ENCODE measurements at regions not wholly inside any gene's neighbourhood (a gene's known extent, or its start where the extent isn't known, plus 50 kb on each side); places are given as distances from the start of the nearest gene placed in this dataset.

DNA sequence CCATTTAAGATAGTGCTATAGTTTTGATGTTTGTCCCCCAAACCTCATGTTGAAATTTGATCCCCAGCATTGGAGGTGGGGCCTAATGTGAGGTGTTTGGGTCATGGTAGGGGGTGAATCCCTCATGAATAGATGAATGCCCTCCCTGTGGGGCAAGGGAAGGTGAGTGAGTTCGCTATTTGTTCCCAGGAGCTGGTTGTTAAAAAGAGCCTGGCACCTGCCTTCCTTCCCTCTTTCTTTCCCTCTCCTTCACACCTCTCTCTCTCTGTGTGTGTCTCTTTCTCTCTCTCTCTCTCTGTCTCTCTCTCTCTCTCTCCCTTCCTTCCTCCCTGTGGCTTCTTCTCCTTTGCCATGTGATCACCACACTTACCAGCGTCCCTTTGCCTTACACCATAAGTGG is 160.7 kb downstream of the AASDH start:
- no peaks in the 10 kb centered on the region for H3K9me2 ChIP-seq (replicated peaks; ENCODE audit: insufficient read depth, low read length)
- H2AFZ ChIP-seq (ENCODE audit: low read depth, low read length, severe bottlenecking): no peak overlapping the region
- H3K4me2 ChIP-seq (ENCODE audit: low read depth, low read length, poor library complexity, severe bottlenecking): no peak overlapping the region
- H3K27ac ChIP-seq (ENCODE audit: low read depth, low read length): no peak overlapping the region
- no peaks in the 10 kb centered on the region for H3K36me3 ChIP-seq (ENCODE audit: low read length)
- H3K9ac ChIP-seq (ENCODE audit: low read length): no peak overlapping the region
- H3F3A ChIP-seq (ENCODE audit: insufficient read depth): no peaks in the 10 kb centered on the region
- H3K79me2 ChIP-seq (ENCODE audit: insufficient read depth, low read length): no peaks in the 10 kb centered on the region
- H3K4me3 ChIP-seq (ENCODE audit: insufficient read depth, low read length, poor library complexity, severe bottlenecking): no peak overlapping the region
- H3K27me3 ChIP-seq (ENCODE audit: low read length): no peaks in the 10 kb centered on the region
- H4K20me1 ChIP-seq (ENCODE audit: low read depth, low read length): no peaks in the 10 kb centered on the region
- TF ChIP-seq, protein P1, sequence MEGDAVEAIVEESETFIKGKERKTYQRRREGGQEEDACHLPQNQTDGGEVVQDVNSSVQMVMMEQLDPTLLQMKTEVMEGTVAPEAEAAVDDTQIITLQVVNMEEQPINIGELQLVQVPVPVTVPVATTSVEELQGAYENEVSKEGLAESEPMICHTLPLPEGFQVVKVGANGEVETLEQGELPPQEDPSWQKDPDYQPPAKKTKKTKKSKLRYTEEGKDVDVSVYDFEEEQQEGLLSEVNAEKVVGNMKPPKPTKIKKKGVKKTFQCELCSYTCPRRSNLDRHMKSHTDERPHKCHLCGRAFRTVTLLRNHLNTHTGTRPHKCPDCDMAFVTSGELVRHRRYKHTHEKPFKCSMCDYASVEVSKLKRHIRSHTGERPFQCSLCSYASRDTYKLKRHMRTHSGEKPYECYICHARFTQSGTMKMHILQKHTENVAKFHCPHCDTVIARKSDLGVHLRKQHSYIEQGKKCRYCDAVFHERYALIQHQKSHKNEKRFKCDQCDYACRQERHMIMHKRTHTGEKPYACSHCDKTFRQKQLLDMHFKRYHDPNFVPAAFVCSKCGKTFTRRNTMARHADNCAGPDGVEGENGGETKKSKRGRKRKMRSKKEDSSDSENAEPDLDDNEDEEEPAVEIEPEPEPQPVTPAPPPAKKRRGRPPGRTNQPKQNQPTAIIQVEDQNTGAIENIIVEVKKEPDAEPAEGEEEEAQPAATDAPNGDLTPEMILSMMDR (IDR thresholded peaks at IDR 0.05; ENCODE audit: insufficient read depth, low read length, poor library complexity, severe bottlenecking): no peak
- H3K9me3 ChIP-seq (ENCODE audit: insufficient read depth, low read length): no peaks in the 10 kb centered on the region

DNA sequence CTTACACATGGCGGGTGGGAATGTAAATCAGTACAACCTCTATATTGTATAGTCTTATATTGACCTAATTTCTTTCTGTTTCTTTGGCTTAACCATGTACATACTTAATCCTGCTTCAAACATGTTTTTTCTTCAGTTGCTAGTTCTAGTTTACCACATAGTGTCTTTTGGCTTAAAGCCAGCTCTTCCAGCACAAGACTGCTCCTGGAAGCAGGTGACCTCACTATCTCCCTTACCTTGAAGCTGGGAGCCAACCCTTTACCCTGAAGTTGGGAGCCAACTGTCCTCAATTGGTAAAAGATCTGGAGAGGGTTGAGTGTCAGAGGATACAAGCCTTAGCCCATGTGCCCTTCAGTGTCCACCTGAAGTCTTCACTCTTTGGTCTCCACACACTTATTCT is 162.7 kb downstream of the AASDH start:
- H4K20me1 ChIP-seq (ENCODE audit: low read depth, low read length): no peaks in the 10 kb centered on the region
- no peak overlapping the region for H3K4me2 ChIP-seq (ENCODE audit: low read depth, low read length, poor library complexity, severe bottlenecking)
- TF ChIP-seq EZH2phosphoT487 (conservative IDR thresholded peaks at IDR 0.05; ENCODE audit: low read length): no peak
- TF ChIP-seq, protein P1 (IDR thresholded peaks at IDR 0.05; ENCODE audit: insufficient read depth, low read length, poor library complexity, severe bottlenecking): no peak
- no peak overlapping the region for H3K9ac ChIP-seq (ENCODE audit: low read length)
- H3K27ac ChIP-seq (ENCODE audit: low read depth, low read length): no peak overlapping the region
- no peaks in the 10 kb centered on the region for H3K79me2 ChIP-seq (ENCODE audit: insufficient read depth, low read length)
- no peaks in the 10 kb centered on the region for H3K36me3 ChIP-seq (ENCODE audit: low read length)
- no peaks in the 10 kb centered on the region for H3K27me3 ChIP-seq (ENCODE audit: low read length)
- no peaks in the 10 kb centered on the region for H3F3A ChIP-seq (ENCODE audit: insufficient read depth)
- H2AFZ ChIP-seq (ENCODE audit: low read depth, low read length, severe bottlenecking): no peak overlapping the region
- no peak overlapping the region for H3K4me3 ChIP-seq (ENCODE audit: insufficient read depth, low read length, poor library complexity, severe bottlenecking)
- no peaks in the 10 kb centered on the region for H3K9me3 ChIP-seq (ENCODE audit: insufficient read depth, low read length)
- H3K9me2 ChIP-seq (replicated peaks; ENCODE audit: insufficient read depth, low read length): no peaks in the 10 kb centered on the region

DNA sequence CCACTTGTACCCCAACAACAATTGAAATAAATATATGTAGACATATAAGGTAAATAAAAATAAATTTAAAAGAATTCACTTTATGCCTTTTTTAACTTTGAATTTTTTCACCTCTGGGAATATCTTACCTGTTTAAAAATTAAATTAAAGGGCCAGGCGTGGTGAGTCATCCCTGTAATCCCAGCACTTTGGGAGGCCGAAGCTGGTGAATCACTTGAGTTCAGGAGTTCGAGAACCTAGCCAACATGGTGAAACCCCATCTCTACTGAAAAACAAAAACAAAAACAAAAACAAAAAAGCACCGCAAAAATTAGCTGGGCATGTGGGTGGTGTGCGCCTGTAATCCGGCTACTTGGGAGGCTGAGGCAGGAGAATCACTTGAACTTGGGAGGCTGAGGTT is 164.8 kb downstream of the AASDH start:
- Histone ChIP-seq H3K9ac (ENCODE audit: low read length) (no peak overlapping the region), H3K4me2 (ENCODE audit: low read depth, low read length, poor library complexity, severe bottlenecking) (no peak overlapping the region), H3K36me3 (ENCODE audit: low read length) (no peaks in the 10 kb centered on the region), H3F3A (ENCODE audit: insufficient read depth) (no peaks in the 10 kb centered on the region), H3K27ac (ENCODE audit: low read depth, low read length) (no peak overlapping the region), H3K4me3 (ENCODE audit: insufficient read depth, low read length, poor library complexity, severe bottlenecking) (no peak overlapping the region), H2AFZ (ENCODE audit: low read depth, low read length, severe bottlenecking) (no peak overlapping the region), H3K79me2 (ENCODE audit: insufficient read depth, low read length) (no peaks in the 10 kb centered on the region), H3K27me3 (ENCODE audit: low read length) (no peaks in the 10 kb centered on the region), H4K20me1 (ENCODE audit: low read depth, low read length) (no peaks in the 10 kb centered on the region), H3K9me3 (ENCODE audit: insufficient read depth, low read length) (no peaks in the 10 kb centered on the region), H3K9me2 (replicated peaks; ENCODE audit: insufficient read depth, low read length) (no peaks in the 10 kb centered on the region)
- no peak for TF ChIP-seq EZH2phosphoT487 (conservative IDR thresholded peaks at IDR 0.05; ENCODE audit: low read length)
- TF ChIP-seq, protein P1 (IDR thresholded peaks at IDR 0.05; ENCODE audit: insufficient read depth, low read length, poor library complexity, severe bottlenecking): no peak

DNA sequence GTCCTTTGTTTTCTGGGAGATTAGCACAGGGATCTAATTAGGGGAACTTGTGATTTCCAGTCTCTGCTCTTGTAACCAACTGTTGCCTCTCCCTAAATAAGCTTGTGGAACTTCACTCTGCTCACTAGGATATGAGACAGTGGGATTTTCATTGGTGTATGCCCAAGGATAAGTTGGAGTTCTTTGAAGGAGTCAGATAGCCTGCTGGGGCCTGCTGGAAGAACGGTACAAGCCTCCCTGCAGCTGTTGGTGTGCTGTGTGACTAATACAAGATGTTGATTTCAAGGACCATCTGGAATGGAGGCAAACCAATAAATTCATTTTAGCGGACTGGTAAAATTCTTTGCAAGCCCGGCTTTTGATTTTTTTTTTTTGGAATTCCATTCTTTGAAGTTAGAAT is 167.0 kb downstream of the AASDH start:
- H4K20me1 ChIP-seq (ENCODE audit: low read depth, low read length): no peaks in the 10 kb centered on the region
- H2AFZ ChIP-seq (ENCODE audit: low read depth, low read length, severe bottlenecking): no peak overlapping the region
- H3K4me3 ChIP-seq (ENCODE audit: insufficient read depth, low read length, poor library complexity, severe bottlenecking): no peak overlapping the region
- no peaks in the 10 kb centered on the region for H3K36me3 ChIP-seq (ENCODE audit: low read length)
- no peak overlapping the region for H3K4me2 ChIP-seq (ENCODE audit: low read depth, low read length, poor library complexity, severe bottlenecking)
- no peak overlapping the region for H3K27ac ChIP-seq (ENCODE audit: low read depth, low read length)
- no peaks in the 10 kb centered on the region for H3K79me2 ChIP-seq (ENCODE audit: insufficient read depth, low read length)
- H3K9ac ChIP-seq (ENCODE audit: low read length): no peak overlapping the region
- no peaks in the 10 kb centered on the region for H3K9me3 ChIP-seq (ENCODE audit: insufficient read depth, low read length)
- H3K27me3 ChIP-seq (ENCODE audit: low read length): no peaks in the 10 kb centered on the region
- TF ChIP-seq, protein P1 (IDR thresholded peaks at IDR 0.05; ENCODE audit: insufficient read depth, low read length, poor library complexity, severe bottlenecking): no peak
- TF ChIP-seq EZH2phosphoT487 (conservative IDR thresholded peaks at IDR 0.05; ENCODE audit: low read length): no peak
- no peaks in the 10 kb centered on the region for H3K9me2 ChIP-seq (replicated peaks; ENCODE audit: insufficient read depth, low read length)
- no peaks in the 10 kb centered on the region for H3F3A ChIP-seq (ENCODE audit: insufficient read depth)
